ENCODE measurements at regions not wholly inside any gene's neighbourhood (a gene's known extent, or its start where the extent isn't known, plus 50 kb on each side); places are given as distances from the start of the nearest gene placed in this dataset.

- TF ChIP-seq EZH2 (IDR thresholded peaks at IDR 0.05; ENCODE audit: low read length, missing control alignments) (no peak), CTCF (conservative IDR thresholded peaks at IDR 0.05 in 1 of 2, IDR thresholded peaks at IDR 0.05 in 1 of 2; ENCODE audit: low read depth in 1 of 2, low read length in 2 of 2) (no peak)
Measured at GRCh38 chr13:48583859-48584311, 51.0 kb upstream of the RCBTB2 start.

GRCh38 chr13:48585456-48585840, 52.6 kb upstream of the RCBTB2 start:
- TF ChIP-seq CTCF (conservative IDR thresholded peaks at IDR 0.05 in 1 of 2, IDR thresholded peaks at IDR 0.05 in 1 of 2; ENCODE audit: low read depth in 1 of 2, low read length in 2 of 2) (no peak), EZH2 (IDR thresholded peaks at IDR 0.05; ENCODE audit: low read length, missing control alignments) (no peak)
- no peaks in the 10 kb centered on the region for H3K9me3 ChIP-seq (ENCODE audit: control insufficient read depth, insufficient read depth, low read depth, low read length)
- no peak overlapping the region for H3K4me2 ChIP-seq (ENCODE audit: extremely low read depth, insufficient read depth, low read length)
- H3K27ac ChIP-seq (ENCODE audit: insufficient read depth, low read length), result no peak overlapping the region
- peaks cover 8% of the 10 kb centered on the region for H3K27me3 ChIP-seq (ENCODE audit: control insufficient read depth, insufficient read depth, low read length)
- no peak overlapping the region for H3K9ac ChIP-seq (ENCODE audit: insufficient read depth, low read length)
- peak; percentile 50 to 82 for DNase-seq (ENCODE audit: low read depth in 2 of 2)
- H3K4me3 ChIP-seq (replicated peaks in 1 of 4; ENCODE audit: control extremely low read depth in 1 of 4, insufficient read depth in 1 of 4, low read depth in 3 of 4, low read length in 4 of 4), result no peak overlapping the region
- H3K4me1 ChIP-seq (ENCODE audit: control insufficient read depth, extremely low read depth, insufficient read depth, low read length), result no peaks in the 10 kb centered on the region
- no peaks in the 10 kb centered on the region for H3K36me3 ChIP-seq (ENCODE audit: control insufficient read depth, insufficient read depth, low read length)
- H2AFZ ChIP-seq (ENCODE audit: low read length), result no peak overlapping the region
- H3K79me2 ChIP-seq (ENCODE audit: control insufficient read depth, insufficient read depth, low read length), result no peaks in the 10 kb centered on the region
- H4K20me1 ChIP-seq (ENCODE audit: control insufficient read depth, extremely low read depth, insufficient read depth, low read length), result no peaks in the 10 kb centered on the region

More at GRCh38 chr13:48583859-48584311, 51.0 kb upstream of the RCBTB2 start:
- Histone ChIP-seq H3K9me3 (ENCODE audit: control insufficient read depth, insufficient read depth, low read depth, low read length) (no peaks in the 10 kb centered on the region), H3K4me1 (ENCODE audit: control insufficient read depth, extremely low read depth, insufficient read depth, low read length) (no peaks in the 10 kb centered on the region), H3K27ac (ENCODE audit: insufficient read depth, low read length) (no peak overlapping the region), H3K27me3 (ENCODE audit: control insufficient read depth, insufficient read depth, low read length) (peaks cover 8% of the 10 kb centered on the region), H3K9ac (ENCODE audit: insufficient read depth, low read length) (no peak overlapping the region), H3K79me2 (ENCODE audit: control insufficient read depth, insufficient read depth, low read length) (no peaks in the 10 kb centered on the region), H3K36me3 (ENCODE audit: control insufficient read depth, insufficient read depth, low read length) (no peaks in the 10 kb centered on the region), H3K4me3 (replicated peaks in 1 of 4; ENCODE audit: control extremely low read depth in 1 of 4, insufficient read depth in 1 of 4, low read depth in 3 of 4, low read length in 4 of 4) (no peak overlapping the region), H4K20me1 (ENCODE audit: control insufficient read depth, extremely low read depth, insufficient read depth, low read length) (no peaks in the 10 kb centered on the region), H3K4me2 (ENCODE audit: extremely low read depth, insufficient read depth, low read length) (no peak overlapping the region), H2AFZ (ENCODE audit: low read length) (no peak overlapping the region)
- no peak for DNase-seq (ENCODE audit: low read depth in 2 of 2)

- Histone ChIP-seq H3K36me3 (ENCODE audit: control insufficient read depth, insufficient read depth, low read length) (no peaks in the 10 kb centered on the region), H3K4me2 (ENCODE audit: extremely low read depth, insufficient read depth, low read length) (no peak overlapping the region), H3K4me1 (ENCODE audit: control insufficient read depth, extremely low read depth, insufficient read depth, low read length) (no peaks in the 10 kb centered on the region), H3K4me3 (replicated peaks in 1 of 4; ENCODE audit: control extremely low read depth in 1 of 4, insufficient read depth in 1 of 4, low read depth in 3 of 4, low read length in 4 of 4) (no peak overlapping the region), H3K9me3 (ENCODE audit: control insufficient read depth, insufficient read depth, low read depth, low read length) (no peaks in the 10 kb centered on the region), H3K27ac (ENCODE audit: insufficient read depth, low read length) (no peak overlapping the region), H2AFZ (ENCODE audit: low read length) (no peak overlapping the region), H3K79me2 (ENCODE audit: control insufficient read depth, insufficient read depth, low read length) (no peaks in the 10 kb centered on the region), H3K9ac (ENCODE audit: insufficient read depth, low read length) (no peak overlapping the region), H3K27me3 (ENCODE audit: control insufficient read depth, insufficient read depth, low read length) (peaks cover 8% of the 10 kb centered on the region), H4K20me1 (ENCODE audit: control insufficient read depth, extremely low read depth, insufficient read depth, low read length) (no peaks in the 10 kb centered on the region)
- DNase-seq (ENCODE audit: low read depth in 2 of 2), result peak; percentile 24 to 71
- TF ChIP-seq CTCF (conservative IDR thresholded peaks at IDR 0.05 in 1 of 2, IDR thresholded peaks at IDR 0.05 in 1 of 2; ENCODE audit: low read depth in 1 of 2, low read length in 2 of 2), result no peak
- TF ChIP-seq EZH2 (IDR thresholded peaks at IDR 0.05; ENCODE audit: low read length, missing control alignments), result no peak
Measured at GRCh38 chr13:48586591-48587103, 53.8 kb upstream of the RCBTB2 start.

All from fibroblast of lung (primary cell).